ENCODE measurements at regions not wholly inside any gene's neighbourhood (a gene's known extent, or its start where the extent isn't known, plus 50 kb on each side); places are given as distances from the start of the nearest gene placed in this dataset.

- TF ChIP-seq POLR2AphosphoS5 (IDR thresholded peaks at IDR 0.05; ENCODE audit: low read depth, low read length) (no peak), TAF1 (IDR thresholded peaks at IDR 0.05; ENCODE audit: borderline replicate concordance, insufficient read depth, low read length) (no peak), SIN3A (IDR thresholded peaks at IDR 0.05; ENCODE audit: borderline replicate concordance, insufficient read depth, low read length) (no peak), FOXP2 (optimal IDR thresholded peaks at IDR 0.05; ENCODE audit: borderline replicate concordance, extremely low read depth, extremely low read length, insufficient read depth) (no peak)
- TF ChIP-seq, protein P1, sequence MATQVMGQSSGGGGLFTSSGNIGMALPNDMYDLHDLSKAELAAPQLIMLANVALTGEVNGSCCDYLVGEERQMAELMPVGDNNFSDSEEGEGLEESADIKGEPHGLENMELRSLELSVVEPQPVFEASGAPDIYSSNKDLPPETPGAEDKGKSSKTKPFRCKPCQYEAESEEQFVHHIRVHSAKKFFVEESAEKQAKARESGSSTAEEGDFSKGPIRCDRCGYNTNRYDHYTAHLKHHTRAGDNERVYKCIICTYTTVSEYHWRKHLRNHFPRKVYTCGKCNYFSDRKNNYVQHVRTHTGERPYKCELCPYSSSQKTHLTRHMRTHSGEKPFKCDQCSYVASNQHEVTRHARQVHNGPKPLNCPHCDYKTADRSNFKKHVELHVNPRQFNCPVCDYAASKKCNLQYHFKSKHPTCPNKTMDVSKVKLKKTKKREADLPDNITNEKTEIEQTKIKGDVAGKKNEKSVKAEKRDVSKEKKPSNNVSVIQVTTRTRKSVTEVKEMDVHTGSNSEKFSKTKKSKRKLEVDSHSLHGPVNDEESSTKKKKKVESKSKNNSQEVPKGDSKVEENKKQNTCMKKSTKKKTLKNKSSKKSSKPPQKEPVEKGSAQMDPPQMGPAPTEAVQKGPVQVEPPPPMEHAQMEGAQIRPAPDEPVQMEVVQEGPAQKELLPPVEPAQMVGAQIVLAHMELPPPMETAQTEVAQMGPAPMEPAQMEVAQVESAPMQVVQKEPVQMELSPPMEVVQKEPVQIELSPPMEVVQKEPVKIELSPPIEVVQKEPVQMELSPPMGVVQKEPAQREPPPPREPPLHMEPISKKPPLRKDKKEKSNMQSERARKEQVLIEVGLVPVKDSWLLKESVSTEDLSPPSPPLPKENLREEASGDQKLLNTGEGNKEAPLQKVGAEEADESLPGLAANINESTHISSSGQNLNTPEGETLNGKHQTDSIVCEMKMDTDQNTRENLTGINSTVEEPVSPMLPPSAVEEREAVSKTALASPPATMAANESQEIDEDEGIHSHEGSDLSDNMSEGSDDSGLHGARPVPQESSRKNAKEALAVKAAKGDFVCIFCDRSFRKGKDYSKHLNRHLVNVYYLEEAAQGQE (IDR thresholded peaks at IDR 0.05; ENCODE audit: insufficient read depth in 1 of 2, low read depth in 2 of 2, low read length in 2 of 2) = no peak
Observed at GRCh38 chr15:97023488-97023844, 693.0 kb downstream of the NR2F2 start.

DNA sequence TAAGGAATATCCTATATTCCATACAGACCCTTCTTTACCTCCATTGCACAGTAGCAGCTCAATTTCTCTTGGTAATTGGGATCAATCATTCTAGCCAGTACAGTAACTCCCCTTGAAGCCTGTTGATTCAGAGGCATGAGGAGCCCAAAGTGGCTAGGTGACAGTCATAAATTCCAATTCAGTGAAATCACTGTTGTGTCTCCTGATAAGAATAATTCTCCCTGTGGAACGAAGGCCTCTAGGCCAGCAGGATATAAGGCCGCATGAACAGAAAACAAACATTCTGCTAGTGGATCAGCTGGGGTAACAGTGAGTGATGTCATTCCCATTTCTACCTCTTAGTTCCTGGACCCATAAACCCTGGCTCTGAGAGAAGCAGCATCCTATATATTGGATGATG, 696.3 kb downstream of the NR2F2 start:
- TF ChIP-seq POLR2AphosphoS5 (IDR thresholded peaks at IDR 0.05; ENCODE audit: low read depth, low read length) = no peak
- TF ChIP-seq, protein P1 (IDR thresholded peaks at IDR 0.05; ENCODE audit: insufficient read depth in 1 of 2, low read depth in 2 of 2, low read length in 2 of 2) = no peak

- TF ChIP-seq, protein P1 (IDR thresholded peaks at IDR 0.05; ENCODE audit: insufficient read depth in 1 of 2, low read depth in 2 of 2, low read length in 2 of 2) = no peak
- TF ChIP-seq SIN3A (IDR thresholded peaks at IDR 0.05; ENCODE audit: borderline replicate concordance, insufficient read depth, low read length) = no peak
- no peak for TF ChIP-seq TAF1 (IDR thresholded peaks at IDR 0.05; ENCODE audit: borderline replicate concordance, insufficient read depth, low read length)
- no peak for TF ChIP-seq FOXP2 (optimal IDR thresholded peaks at IDR 0.05; ENCODE audit: borderline replicate concordance, extremely low read depth, extremely low read length, insufficient read depth)
- no peak for TF ChIP-seq POLR2AphosphoS5 (IDR thresholded peaks at IDR 0.05; ENCODE audit: low read depth, low read length)
Observed at GRCh38 chr15:97027772-97028171, 697.3 kb downstream of the NR2F2 start.

GRCh38 chr15:97030251-97030650, 699.8 kb downstream of the NR2F2 start:
- TF ChIP-seq, protein P1 (IDR thresholded peaks at IDR 0.05; ENCODE audit: insufficient read depth in 1 of 2, low read depth in 2 of 2, low read length in 2 of 2) = no peak
- no peak for TF ChIP-seq POLR2AphosphoS5 (IDR thresholded peaks at IDR 0.05; ENCODE audit: low read depth, low read length)
- no peak for TF ChIP-seq TAF1 (IDR thresholded peaks at IDR 0.05; ENCODE audit: borderline replicate concordance, insufficient read depth, low read length)
- no peak for TF ChIP-seq SIN3A (IDR thresholded peaks at IDR 0.05; ENCODE audit: borderline replicate concordance, insufficient read depth, low read length)
- no peak for TF ChIP-seq FOXP2 (optimal IDR thresholded peaks at IDR 0.05; ENCODE audit: borderline replicate concordance, extremely low read depth, extremely low read length, insufficient read depth)

GRCh38 chr15:97036301-97036700, 705.8 kb downstream of the NR2F2 start:
- TF ChIP-seq SIN3A (IDR thresholded peaks at IDR 0.05; ENCODE audit: borderline replicate concordance, insufficient read depth, low read length) (no peak), POLR2AphosphoS5 (IDR thresholded peaks at IDR 0.05; ENCODE audit: low read depth, low read length) (no peak), TAF1 (IDR thresholded peaks at IDR 0.05; ENCODE audit: borderline replicate concordance, insufficient read depth, low read length) (no peak), FOXP2 (optimal IDR thresholded peaks at IDR 0.05; ENCODE audit: borderline replicate concordance, extremely low read depth, extremely low read length, insufficient read depth) (no peak)
- TF ChIP-seq, protein P1 (IDR thresholded peaks at IDR 0.05; ENCODE audit: insufficient read depth in 1 of 2, low read depth in 2 of 2, low read length in 2 of 2) = no peak

Measured in PFSK-1 (cell line).